IMR-90 (cell line): ENCODE measurements at regions not wholly inside any gene's neighbourhood (a gene's known extent, or its start where the extent isn't known, plus 50 kb on each side); places are given as distances from the start of the nearest gene placed in this dataset.

ENCODE experiments used
- ATAC-seq: fragments of 200-7000 bp; cut with Tn5 transposase; 2 replicates; pipeline ENCODE4 v1.9.1; 2020; ENCODE audit warnings: low read depth, mild to moderate bottlenecking, moderate library complexity
- BruUV-seq: library from RNA; stranded (reverse); fragments of 400-500 nt; replicated peaks from 2 replicates; lab custom pipeline; 2021; lab: Mats Ljungman, UMichigan
- CTCF ChIA-PET: fragments of 300-600 bp; formaldehyde crosslinking; extraction: SDS; loops from one replicate; lab custom pipeline; 2021; ENCODE audit warnings: antibody characterized with exemption; lab: Yijun Ruan, JAX
- POLR2A ChIA-PET: fragments of 300-600 bp; sonication (Branson Sonifier 250); formaldehyde crosslinking; loops from one replicate; lab custom pipeline; 2022; ENCODE audit warnings: antibody characterized with exemption; ENCODE audit not compliant: unreplicated experiment; lab: Charles Lee
- DNase-seq: peaks from one replicate; pipeline ENCODE4 v3.0.0; 2013
- H2AFZ ChIP-seq: replicated peaks from 2 replicates; pipeline ENCODE3; 2013; ENCODE audit warnings: low read length, mild to moderate bottlenecking; ENCODE audit not compliant: poor library complexity
- H2AK5ac ChIP-seq: 2 replicates; pipeline ENCODE4 v1.6.1; 2013; ENCODE audit warnings: low read depth, low read length, inconsistent platforms
- H2AK9ac ChIP-seq: replicated peaks from 2 replicates; pipeline ENCODE3; 2013; ENCODE audit warnings: mild to moderate bottlenecking, low read depth, low read length, moderate library complexity; ENCODE audit not compliant: poor library complexity
- H2BK120ac ChIP-seq: 2 replicates; pipeline ENCODE4 v1.6.1; 2013; ENCODE audit warnings: low read depth, low read length, inconsistent platforms
- H2BK15ac ChIP-seq: 3 replicates; pipeline ENCODE4 v1.6.1; 2013; ENCODE audit warnings: low read depth, low read length, inconsistent platforms
- H2BK20ac ChIP-seq: 2 replicates; pipeline ENCODE4 v1.6.1; 2013; ENCODE audit warnings: low read depth, mild to moderate bottlenecking, inconsistent platforms, low read length, moderate library complexity
- H2BK5ac ChIP-seq: 2 replicates; pipeline ENCODE4 v1.6.1; 2013; ENCODE audit warnings: mild to moderate bottlenecking, low read depth, low read length, inconsistent platforms; ENCODE audit not compliant: poor library complexity, severe bottlenecking
- H3K14ac ChIP-seq: replicated peaks from 2 replicates; pipeline ENCODE4 v1.6.1; 2013; ENCODE audit warnings: low read depth, low read length, inconsistent platforms
- H3K18ac ChIP-seq: 2 replicates; pipeline ENCODE4 v1.6.1; 2013; ENCODE audit warnings: low read depth, low read length, control low read depth
- H3K23ac ChIP-seq: 2 replicates; pipeline ENCODE4 v1.6.1; 2013; ENCODE audit warnings: low read depth, low read length, inconsistent platforms
- H3K27ac ChIP-seq: 2 replicates; pipeline ENCODE4 v1.5.1; 2013; ENCODE audit warnings: mild to moderate bottlenecking, control low read depth, low read length; ENCODE audit not compliant: insufficient read depth
- H3K27me3 ChIP-seq: 2 replicates; pipeline ENCODE4 v1.6.1; 2013; ENCODE audit warnings: low read length; ENCODE audit not compliant: control insufficient read depth, insufficient read depth
- H3K36me3 ChIP-seq: 2 replicates; pipeline ENCODE4 v1.6.1; 2013; ENCODE audit warnings: low read length, mixed read lengths; ENCODE audit not compliant: control insufficient read depth, insufficient read depth
- H3K4ac ChIP-seq: 2 replicates; pipeline ENCODE4 v1.6.1; 2013; ENCODE audit warnings: low read depth, low read length, inconsistent platforms
- H3K4me1 ChIP-seq: 2 replicates; pipeline ENCODE4 v1.6.1; 2013; ENCODE audit warnings: low read length, mixed read lengths; ENCODE audit not compliant: control insufficient read depth, insufficient read depth
- H3K4me2 ChIP-seq: 2 replicates; pipeline ENCODE4 v1.6.1; 2013; ENCODE audit warnings: low read depth, mild to moderate bottlenecking, control low read depth, low read length, moderate library complexity
- H3K4me3 ChIP-seq: 2 replicates; pipeline ENCODE4 v1.5.1; 2013; ENCODE audit warnings: low read depth, mild to moderate bottlenecking, control low read depth, low read length, moderate library complexity; ENCODE audit not compliant: insufficient read depth
- H3K56ac ChIP-seq: 2 replicates; pipeline ENCODE4 v1.6.1; 2013; ENCODE audit warnings: low read length, inconsistent platforms; ENCODE audit not compliant: insufficient read depth; ENCODE audit errors: extremely low read depth
- H3K79me1 ChIP-seq, 2 experiments: 2 replicates each; pipeline ENCODE4 v1.6.1; 2013; ENCODE audit warnings: low read length in 2 of 2, inconsistent platforms in 1 of 2, low read depth in 1 of 2
- H3K9ac ChIP-seq: 2 replicates; pipeline ENCODE4 v1.6.1; 2013; ENCODE audit warnings: low read depth, low read length, control low read depth
- H3K9me1 ChIP-seq: 2 replicates; pipeline ENCODE4 v1.6.1; 2013; ENCODE audit warnings: low read length, inconsistent platforms; ENCODE audit not compliant: insufficient read depth
- H3K9me3 ChIP-seq: 2 replicates; pipeline ENCODE4 v1.6.1; 2013; ENCODE audit warnings: low read length; ENCODE audit not compliant: control insufficient read depth, insufficient read depth
- H4K20me1 ChIP-seq: 2 replicates; pipeline ENCODE4 v1.6.1; 2013; ENCODE audit warnings: low read length, inconsistent platforms; ENCODE audit not compliant: insufficient read depth
- H4K5ac ChIP-seq: 2 replicates; pipeline ENCODE4 v1.6.1; 2013; ENCODE audit warnings: mild to moderate bottlenecking, low read depth, low read length, control low read depth
- H4K8ac ChIP-seq, 2 experiments: 2 replicates each; pipeline ENCODE4 v1.6.1; 2013; ENCODE audit warnings: low read depth in 2 of 2, low read length in 2 of 2, control low read depth in 1 of 2, inconsistent platforms in 1 of 2
- H4K91ac ChIP-seq: 2 replicates; pipeline ENCODE4 v1.6.1; 2013; ENCODE audit warnings: low read depth, low read length, inconsistent platforms; ENCODE audit not compliant: insufficient read depth
- BHLHE40 ChIP-seq: fragments of 150-350 bp; IDR thresholded peaks from 2 replicates; pipeline ENCODE4 v1.6.1; 2016; ENCODE audit warnings: mild to moderate bottlenecking, low read depth, low read length
- CEBPB ChIP-seq: IDR thresholded peaks from 2 replicates; pipeline ENCODE4 v1.6.1; 2012; ENCODE audit warnings: low read depth, low read length, improper control_type of control experiment
- CHD1 ChIP-seq: IDR thresholded peaks from 2 replicates; pipeline ENCODE4 v1.6.1; 2012; ENCODE audit warnings: low read depth, low read length, improper control_type of control experiment
- FOS ChIP-seq: fragments of 150-350 bp; IDR thresholded peaks from 2 replicates; pipeline ENCODE4 v1.6.1; 2016; ENCODE audit warnings: low read depth, low read length
- MAFK ChIP-seq: IDR thresholded peaks from 2 replicates; pipeline ENCODE4 v1.6.1; 2012; ENCODE audit warnings: low read depth, low read length, improper control_type of control experiment
- MAZ ChIP-seq: IDR thresholded peaks from 2 replicates; pipeline ENCODE4 v1.6.1; 2012; ENCODE audit warnings: low read depth, mild to moderate bottlenecking, low read length, improper control_type of control experiment, moderate library complexity, borderline replicate concordance
- MXI1 ChIP-seq: IDR thresholded peaks from 2 replicates; pipeline ENCODE4 v1.6.1; 2012; ENCODE audit warnings: low read depth, mild to moderate bottlenecking, low read length, moderate library complexity, borderline replicate concordance
- NFE2L2 ChIP-seq: fragments of 150-350 bp; IDR thresholded peaks from 2 replicates; pipeline ENCODE4 v1.6.1; 2016; ENCODE audit warnings: low read depth, mild to moderate bottlenecking, low read length
- POLR2A ChIP-seq: IDR thresholded peaks from 2 replicates; pipeline ENCODE4 v1.6.1; 2012; ENCODE audit warnings: mild to moderate bottlenecking, low read depth, low read length
- RAD21 ChIP-seq: IDR thresholded peaks from 2 replicates; pipeline ENCODE4 v1.6.1; 2012; ENCODE audit warnings: low read length, improper control_type of control experiment
- RCOR1 ChIP-seq: IDR thresholded peaks from 2 replicates; pipeline ENCODE4 v1.6.1; 2012; ENCODE audit warnings: mild to moderate bottlenecking, low read length, improper control_type of control experiment; ENCODE audit not compliant: insufficient replicate concordance
- RFX5 ChIP-seq: IDR thresholded peaks from 2 replicates; pipeline ENCODE4 v1.8.0; 2012; ENCODE audit warnings: low read depth, mild to moderate bottlenecking, low read length, moderate library complexity
- SMC3 ChIP-seq: fragments of 150-350 bp; IDR thresholded peaks from 2 replicates; pipeline ENCODE4 v1.6.1; 2016; ENCODE audit warnings: low read depth, mild to moderate bottlenecking, antibody characterized with exemption, low read length, moderate library complexity
- WGBS, 2 experiments: methylation state at CpG; one replicate each; pipeline versions ENCODE4 v1.1.5 to v1.1.7; 2013; ENCODE audit warnings: missing lambda C conversion rate in 2 of 2; ENCODE audit not compliant: insufficient read length in 1 of 2; ENCODE audit errors: extremely low coverage in 2 of 2; 5-methylcytosine and 5-hydroxymethylcytosine counted together
- dilution Hi-C: fragments of 300-500 bp; cut with HindIII; formaldehyde crosslinking; loops from one replicate; pipeline ENCODE4 v1.14.3; 2018; ENCODE audit warnings: low sequenced_read_pairs; ENCODE audit not compliant: unreplicated experiment
- in situ Hi-C: fragments of 300-500 bp; cut with MboI; formaldehyde crosslinking; loops from 3 replicates; pipeline ENCODE4 v1.14.3; 2019; ENCODE audit warnings: low sequenced_read_pairs, inconsistent platforms, mixed read lengths
- intact Hi-C: fragments of 100-400 bp; cut with micrococcal nuclease; formaldehyde crosslinking; loops from 2 replicates; pipeline ENCODE4 v1.10.0; 2022
- TF ChIP-seq, protein P1 (sequence below): fragments of 150-350 bp; IDR thresholded peaks from 2 replicates; pipeline ENCODE4 v1.6.1; 2017; ENCODE audit warnings: mild to moderate bottlenecking, antibody characterized with exemption, low read length, low read depth
- TF ChIP-seq, protein P2 (sequence below): fragments of 150-350 bp; IDR thresholded peaks from 2 replicates; pipeline ENCODE4 v1.6.1; 2016; ENCODE audit warnings: low read depth, mild to moderate bottlenecking, low read length, moderate library complexity, borderline replicate concordance
- TF ChIP-seq, protein P3 (sequence below): conservative IDR thresholded peaks from 2 replicates; pipeline ENCODE4 v1.5.1; 2012; ENCODE audit warnings: mild to moderate bottlenecking, low read depth, low read length, improper control_type of control experiment

DNA sequence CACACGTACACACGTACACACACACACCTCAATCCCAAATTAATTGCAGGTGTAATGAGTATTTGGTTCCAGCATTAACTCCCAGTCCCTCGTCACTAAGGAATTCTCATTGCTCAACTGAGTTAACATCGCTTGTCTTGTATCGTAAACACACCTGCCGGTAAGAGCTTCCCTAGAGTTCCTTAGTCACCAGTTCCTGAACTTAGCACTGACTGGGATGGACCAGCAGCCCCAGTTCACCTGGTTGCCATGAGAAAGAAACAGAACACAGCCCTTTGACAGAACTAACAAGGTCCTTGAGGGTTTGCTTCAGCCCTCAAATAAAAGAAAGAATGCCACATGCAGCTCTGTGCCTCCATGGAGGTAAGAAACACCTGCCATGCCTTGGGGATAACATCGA is 66.3 kb upstream of the SLCO3A1 start:
- Histone ChIP-seq H3K27ac (no peak overlapping the region), H2BK5ac (no peak overlapping the region), H2BK20ac (no peak overlapping the region), H3K79me1 (no peaks in the 10 kb centered on the region), H3K36me3 (no peaks in the 10 kb centered on the region), H4K8ac (no peak overlapping the region), H3K27me3 (no peaks in the 10 kb centered on the region), H3K18ac (no peak overlapping the region), H3K4ac (no peak overlapping the region), H2BK120ac (no peak overlapping the region), H3K4me3 (no peak overlapping the region), H4K20me1 (no peaks in the 10 kb centered on the region), H3K23ac (no peak overlapping the region), H4K91ac (no peak overlapping the region), H2AK9ac (no peak overlapping the region), H2BK15ac (no peak overlapping the region), H3K9me3 (0 out of 2 replicates have a peak, but pooled peaks cover 2% of the 10 kb centered on the region), H3K56ac (no peak overlapping the region), H3K9me1 (no peaks in the 10 kb centered on the region), H3K9ac (no peak overlapping the region), H3K4me2 (no peak overlapping the region), H2AK5ac (no peak overlapping the region), H3K14ac (no peak overlapping the region), H2AFZ (no peak overlapping the region), H3K4me1 (no peaks in the 10 kb centered on the region), H4K5ac (no peak overlapping the region)
- WGBS, 2 experiments: no CpG with 5 or more reads among the region's 7 CpGs
- ChIA-PET POLR2A (no interaction called here), CTCF (no interaction called here)
- DNase-seq (no peak), ATAC-seq (no peak)
- no TSS peak for BruUV-seq
- TF ChIP-seq CEBPB (no peak), MAZ (no peak), RCOR1 (no peak), RAD21 (no peak), FOS (no peak), MXI1 (no peak), POLR2A (no peak), CHD1 (no peak), NFE2L2 (no peak), SMC3 (no peak), RFX5 (no peak), BHLHE40 (no peak), MAFK (no peak)
- TF ChIP-seq, protein P1, sequence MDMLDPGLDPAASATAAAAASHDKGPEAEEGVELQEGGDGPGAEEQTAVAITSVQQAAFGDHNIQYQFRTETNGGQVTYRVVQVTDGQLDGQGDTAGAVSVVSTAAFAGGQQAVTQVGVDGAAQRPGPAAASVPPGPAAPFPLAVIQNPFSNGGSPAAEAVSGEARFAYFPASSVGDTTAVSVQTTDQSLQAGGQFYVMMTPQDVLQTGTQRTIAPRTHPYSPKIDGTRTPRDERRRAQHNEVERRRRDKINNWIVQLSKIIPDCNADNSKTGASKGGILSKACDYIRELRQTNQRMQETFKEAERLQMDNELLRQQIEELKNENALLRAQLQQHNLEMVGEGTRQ: no peak
- TF ChIP-seq, protein P2, sequence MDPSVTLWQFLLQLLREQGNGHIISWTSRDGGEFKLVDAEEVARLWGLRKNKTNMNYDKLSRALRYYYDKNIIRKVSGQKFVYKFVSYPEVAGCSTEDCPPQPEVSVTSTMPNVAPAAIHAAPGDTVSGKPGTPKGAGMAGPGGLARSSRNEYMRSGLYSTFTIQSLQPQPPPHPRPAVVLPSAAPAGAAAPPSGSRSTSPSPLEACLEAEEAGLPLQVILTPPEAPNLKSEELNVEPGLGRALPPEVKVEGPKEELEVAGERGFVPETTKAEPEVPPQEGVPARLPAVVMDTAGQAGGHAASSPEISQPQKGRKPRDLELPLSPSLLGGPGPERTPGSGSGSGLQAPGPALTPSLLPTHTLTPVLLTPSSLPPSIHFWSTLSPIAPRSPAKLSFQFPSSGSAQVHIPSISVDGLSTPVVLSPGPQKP: no peak
- TF ChIP-seq, protein P3, sequence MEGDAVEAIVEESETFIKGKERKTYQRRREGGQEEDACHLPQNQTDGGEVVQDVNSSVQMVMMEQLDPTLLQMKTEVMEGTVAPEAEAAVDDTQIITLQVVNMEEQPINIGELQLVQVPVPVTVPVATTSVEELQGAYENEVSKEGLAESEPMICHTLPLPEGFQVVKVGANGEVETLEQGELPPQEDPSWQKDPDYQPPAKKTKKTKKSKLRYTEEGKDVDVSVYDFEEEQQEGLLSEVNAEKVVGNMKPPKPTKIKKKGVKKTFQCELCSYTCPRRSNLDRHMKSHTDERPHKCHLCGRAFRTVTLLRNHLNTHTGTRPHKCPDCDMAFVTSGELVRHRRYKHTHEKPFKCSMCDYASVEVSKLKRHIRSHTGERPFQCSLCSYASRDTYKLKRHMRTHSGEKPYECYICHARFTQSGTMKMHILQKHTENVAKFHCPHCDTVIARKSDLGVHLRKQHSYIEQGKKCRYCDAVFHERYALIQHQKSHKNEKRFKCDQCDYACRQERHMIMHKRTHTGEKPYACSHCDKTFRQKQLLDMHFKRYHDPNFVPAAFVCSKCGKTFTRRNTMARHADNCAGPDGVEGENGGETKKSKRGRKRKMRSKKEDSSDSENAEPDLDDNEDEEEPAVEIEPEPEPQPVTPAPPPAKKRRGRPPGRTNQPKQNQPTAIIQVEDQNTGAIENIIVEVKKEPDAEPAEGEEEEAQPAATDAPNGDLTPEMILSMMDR: no peak
- in situ Hi-C loops (no loop called here), dilution Hi-C loops (no loop called here), intact Hi-C loops (no loop called here)
